GM18907 (cell line): ENCODE measurements at regions not wholly inside any gene's neighbourhood (a gene's known extent, or its start where the extent isn't known, plus 50 kb on each side); places are given as distances from the start of the nearest gene placed in this dataset.
A peak's percentile ranks its signal among the peaks of the same experiment; 100 is the strongest.

Experiments
- ATAC-seq: cut with Tn5 transposase; IDR thresholded peaks from one replicate; pipeline ENCODE4 v1.9.1; 2021; ENCODE audit warnings: mild to moderate bottlenecking, moderate library complexity; ENCODE audit not compliant: unreplicated experiment

DNA sequence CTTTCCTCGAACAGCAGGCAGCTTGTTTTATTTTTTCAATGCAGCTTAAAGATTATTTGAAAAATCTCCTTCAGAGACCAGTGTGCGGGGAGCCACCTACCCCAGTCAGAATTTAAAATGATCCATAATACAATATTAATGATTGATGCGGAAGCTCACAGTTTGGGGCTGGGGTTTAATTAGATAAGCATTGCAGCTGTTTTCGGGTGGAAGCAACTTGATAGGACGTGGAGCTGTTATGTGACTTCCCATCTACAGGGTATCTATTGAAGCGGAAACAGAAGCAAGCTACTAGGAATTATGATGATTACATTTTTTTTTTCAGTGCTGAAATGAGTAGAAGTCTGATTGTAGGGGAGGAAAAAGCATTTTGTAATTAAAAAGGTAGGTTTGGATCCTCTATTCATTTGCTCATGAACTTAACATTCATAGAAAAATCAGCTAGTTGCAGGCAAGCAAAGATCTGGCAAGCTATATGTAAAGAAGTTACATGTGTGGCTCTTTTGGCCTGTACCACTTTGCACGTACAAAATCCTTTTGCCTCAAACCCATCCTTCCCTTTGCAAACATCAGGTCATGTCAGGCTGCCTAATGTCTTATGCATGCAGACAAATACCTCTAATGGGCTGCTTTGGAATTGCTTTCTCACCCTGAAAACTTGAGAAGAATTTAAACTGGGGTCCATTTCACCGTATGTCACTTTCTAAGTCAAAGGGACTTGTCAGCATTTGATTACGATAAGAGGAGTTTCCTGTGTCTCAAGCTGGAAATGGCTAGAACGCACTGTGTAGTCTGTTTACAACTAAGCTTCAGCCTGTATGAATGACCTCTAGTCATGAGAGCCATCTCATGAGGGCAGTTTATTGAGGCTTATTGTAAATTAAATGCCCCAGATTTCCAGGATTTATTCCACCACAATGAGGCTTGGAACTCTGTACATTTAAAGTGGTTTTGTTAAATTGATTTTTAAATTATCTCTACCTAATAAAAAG is 267.1 kb upstream of the TMTC4 start:
- ATAC-seq, result no peak

DNA sequence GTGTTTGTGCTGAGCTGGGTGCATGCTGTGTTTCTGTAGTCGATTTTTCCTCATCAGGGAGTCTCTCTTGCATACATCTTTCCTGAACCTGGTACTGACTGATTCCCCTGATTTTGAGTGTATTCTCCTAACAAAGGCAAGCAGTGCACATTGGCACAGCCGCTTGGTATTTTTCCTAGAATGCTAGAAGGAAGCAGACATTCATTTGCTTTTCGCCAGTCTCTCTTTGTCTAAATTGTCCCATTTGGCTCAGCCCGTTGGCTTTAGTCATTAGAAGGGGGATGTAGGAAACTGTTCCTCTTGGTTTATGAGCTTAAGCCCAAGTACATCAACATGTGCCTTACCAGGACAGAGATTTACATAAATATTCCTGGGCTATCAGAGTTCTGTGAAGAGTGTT is 266.1 kb upstream of the TMTC4 start:
- no peak for ATAC-seq

DNA sequence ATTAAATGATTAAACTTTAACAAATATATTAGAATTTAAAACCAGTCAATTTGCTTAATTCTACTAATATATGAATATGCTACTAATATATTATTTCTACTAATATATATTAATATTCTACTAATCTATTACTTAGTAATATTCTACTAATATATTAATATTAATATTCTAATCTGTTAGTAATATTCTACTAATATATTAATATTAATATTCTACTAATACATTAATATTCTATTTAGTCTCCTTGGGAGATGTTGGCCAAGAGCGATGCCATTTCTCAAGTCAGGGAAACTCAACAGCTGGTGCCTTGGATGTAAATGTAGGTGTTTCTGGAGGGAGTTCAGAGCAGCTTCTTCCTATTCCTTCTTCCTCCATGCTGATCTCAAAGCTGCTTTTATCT is 259.2 kb upstream of the TMTC4 start:
- ATAC-seq, result no peak

DNA sequence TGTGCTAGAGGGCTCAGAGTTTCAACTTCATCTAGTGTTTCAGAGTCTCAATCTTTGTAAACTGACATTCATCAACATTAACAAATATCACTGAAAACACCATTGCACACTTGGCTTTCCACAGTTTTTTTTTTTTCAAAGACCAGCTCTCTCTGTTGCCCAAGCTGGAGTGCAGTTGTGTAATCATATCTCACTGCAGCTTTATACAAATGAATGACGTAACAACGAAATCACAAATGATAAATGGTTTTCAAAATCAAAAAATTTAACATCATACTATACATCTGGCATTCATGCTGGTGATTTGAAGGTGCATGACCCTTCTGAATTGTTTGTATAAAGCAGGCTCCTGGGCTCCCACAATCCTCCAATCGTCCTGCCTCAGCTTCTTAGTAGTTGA is 248.0 kb upstream of the TMTC4 start:
- ATAC-seq, result no peak

DNA sequence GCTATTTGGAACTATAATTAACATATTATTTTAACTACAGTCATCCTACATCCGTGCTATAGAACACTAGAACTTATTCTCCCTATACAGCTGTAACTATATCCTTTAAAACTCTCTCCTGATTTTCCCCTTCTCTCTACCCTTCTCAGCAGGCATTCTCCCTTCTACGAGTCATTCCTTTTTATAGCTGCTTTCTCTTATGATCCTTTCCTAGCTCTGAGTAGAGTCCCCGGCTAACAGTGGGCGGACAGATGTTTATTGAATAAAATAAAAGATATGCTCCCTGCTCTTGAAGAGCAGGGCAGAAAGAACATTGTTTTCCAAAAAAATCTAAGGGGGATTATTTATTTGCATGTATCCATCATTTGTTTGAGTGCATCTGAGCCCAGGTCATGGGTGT is 246.5 kb upstream of the TMTC4 start:
- no peak for ATAC-seq

DNA sequence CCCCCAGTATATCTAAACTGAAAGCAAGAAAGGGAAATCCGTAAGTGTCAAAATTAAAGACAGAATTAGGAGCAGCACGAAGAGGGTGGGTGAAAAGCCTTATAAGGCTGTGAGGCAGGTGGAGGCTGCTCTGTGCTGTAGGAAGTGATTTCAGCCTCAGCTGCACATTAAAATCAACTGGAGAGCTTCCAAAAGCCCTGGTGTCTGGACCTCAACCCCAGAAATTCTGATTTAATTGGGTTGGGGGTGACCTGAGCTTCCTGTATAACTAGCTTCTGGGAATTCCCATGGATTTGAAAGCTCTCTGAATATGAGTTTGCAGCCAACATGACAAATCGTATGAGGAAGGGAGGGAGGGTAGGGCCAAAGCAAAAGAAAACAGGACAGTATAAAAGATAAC is 242.4 kb upstream of the TMTC4 start:
- no peak for ATAC-seq

DNA sequence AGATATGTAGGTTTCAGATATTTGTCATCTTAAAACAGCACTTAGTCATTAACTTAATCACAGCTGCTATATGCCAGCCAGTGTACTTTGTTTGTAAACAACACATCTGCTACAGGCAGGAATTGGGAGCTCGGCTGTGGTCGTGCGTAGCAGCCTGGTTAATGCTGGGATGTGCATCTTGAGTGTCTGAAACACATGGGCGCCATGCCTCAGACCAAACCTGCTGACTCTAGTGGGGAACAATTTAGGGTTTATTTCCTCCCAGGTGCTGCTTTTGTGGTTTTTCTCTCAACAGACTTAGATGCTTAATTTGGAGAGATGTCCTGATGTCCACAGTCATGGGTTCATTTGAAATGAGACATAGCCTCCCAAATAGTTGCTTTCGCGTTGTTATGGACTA is 238.5 kb upstream of the TMTC4 start:
- no peak for ATAC-seq

DNA sequence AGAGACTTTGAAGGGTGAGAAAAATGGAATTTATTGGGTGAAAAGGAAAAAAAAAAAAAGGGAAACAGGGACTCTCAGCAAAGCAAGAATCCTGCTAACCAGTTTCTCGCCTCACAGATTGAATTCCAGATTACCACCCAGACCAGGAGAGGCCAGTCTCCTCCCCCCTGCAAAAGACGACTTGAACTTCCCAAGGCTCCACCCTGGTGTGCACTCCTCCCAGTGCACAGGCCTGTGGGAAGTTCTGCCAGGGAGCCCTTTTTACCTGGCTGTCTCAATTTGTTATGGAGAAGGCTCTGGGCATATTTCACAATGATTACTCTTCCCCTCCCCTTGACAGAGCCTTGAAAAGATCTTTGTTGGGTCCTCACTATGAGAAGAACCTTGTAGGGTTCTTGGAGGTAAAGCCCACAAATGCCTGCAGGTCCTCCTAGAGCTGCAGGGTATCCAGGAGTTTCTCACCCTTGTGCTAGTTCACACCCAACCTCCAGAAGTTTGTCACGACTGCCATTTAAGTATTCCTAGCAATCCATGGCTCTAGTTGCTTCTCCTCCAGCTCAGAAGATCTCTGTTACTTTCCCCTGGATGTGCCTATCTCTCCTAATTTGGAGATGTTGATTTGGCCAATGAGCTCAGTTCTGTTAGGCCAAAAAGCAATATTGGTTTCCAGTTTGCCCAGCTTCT is 229.8 kb upstream of the TMTC4 start:
- no peak for ATAC-seq

DNA sequence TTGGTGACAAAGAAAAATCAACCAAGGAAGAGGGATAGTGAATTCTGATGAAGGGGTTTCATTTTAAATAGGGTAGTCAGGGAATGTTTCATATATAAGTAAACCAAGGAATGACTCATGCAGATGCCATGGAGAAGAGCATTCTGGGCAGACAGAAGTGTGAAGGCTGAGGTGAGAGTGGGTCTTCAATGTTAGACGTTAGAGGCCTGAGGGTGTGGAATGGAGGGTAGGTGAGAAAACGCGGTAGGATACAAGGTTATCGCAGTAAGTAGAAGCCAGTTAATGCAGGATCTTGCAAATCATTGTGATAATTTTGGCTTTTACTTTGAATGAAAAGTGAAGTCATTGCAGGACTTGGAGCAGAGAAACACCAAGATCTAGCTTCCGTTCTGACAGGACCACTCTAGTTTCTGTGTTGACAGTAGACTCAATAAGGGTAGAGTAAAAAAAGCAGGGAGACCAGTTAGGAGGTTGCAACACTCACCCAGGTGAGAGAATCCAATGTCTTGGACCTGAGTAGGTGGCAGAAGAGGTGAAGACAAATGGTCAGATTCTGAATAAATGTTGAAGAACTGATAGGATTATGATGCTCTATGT is 225.2 kb upstream of the TMTC4 start:
- ATAC-seq, result no peak

DNA sequence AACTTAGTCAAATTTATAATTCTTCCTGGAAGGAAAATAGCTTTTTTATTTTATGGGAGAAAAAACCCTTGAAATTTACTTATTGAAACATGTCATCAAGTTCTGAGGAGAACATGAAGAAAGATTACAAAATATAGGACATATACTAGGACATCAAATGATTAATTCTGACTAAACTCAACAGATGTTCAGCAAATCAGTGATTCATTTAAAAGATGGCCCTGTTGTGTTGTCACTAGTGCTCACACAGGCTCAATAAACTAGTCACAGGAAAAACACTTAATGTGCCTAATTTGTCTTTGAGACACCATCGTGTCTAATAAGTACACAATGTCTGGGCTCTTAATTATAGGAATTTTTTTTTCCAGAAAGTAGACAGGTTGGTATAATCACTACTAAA is 223.8 kb upstream of the TMTC4 start:
- no peak for ATAC-seq

DNA sequence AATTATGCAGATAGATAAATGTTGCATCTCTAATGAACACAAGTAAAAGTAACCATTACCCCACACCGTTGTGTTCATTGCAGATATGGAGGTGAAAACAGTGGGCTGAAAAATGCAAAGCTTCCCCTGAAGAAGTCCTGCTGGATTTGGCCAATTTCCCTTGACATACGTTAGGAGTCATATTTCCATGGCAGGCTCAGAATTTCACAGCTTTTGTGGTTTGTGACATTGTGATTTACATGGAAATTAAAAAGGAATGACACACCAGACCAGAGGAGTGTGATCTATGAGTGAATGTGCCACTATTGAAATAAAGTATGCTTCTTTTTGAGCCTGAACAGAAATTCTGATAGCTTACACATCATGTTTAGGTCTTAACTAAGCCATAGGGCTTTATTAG is 221.1 kb upstream of the TMTC4 start:
- no peak for ATAC-seq

DNA sequence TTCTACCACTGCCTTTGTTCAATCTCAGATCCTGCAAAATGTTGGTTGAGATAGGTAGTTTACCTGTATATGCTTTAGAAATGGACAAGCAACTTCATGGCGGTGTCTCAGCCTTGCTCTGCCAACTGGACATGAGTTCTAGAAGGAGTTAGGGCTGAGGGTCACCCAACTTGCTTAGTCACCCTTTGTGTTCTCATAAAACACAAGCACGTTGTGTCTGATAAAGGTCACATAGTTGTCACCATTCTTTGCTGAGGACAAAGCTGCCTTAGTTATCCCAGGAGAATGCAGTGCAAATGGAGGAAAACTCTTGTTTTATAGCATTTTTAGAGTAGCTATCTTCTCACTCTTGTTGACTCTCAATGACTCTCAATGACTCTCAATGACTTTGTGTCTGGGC is 218.4 kb upstream of the TMTC4 start:
- no peak for ATAC-seq

DNA sequence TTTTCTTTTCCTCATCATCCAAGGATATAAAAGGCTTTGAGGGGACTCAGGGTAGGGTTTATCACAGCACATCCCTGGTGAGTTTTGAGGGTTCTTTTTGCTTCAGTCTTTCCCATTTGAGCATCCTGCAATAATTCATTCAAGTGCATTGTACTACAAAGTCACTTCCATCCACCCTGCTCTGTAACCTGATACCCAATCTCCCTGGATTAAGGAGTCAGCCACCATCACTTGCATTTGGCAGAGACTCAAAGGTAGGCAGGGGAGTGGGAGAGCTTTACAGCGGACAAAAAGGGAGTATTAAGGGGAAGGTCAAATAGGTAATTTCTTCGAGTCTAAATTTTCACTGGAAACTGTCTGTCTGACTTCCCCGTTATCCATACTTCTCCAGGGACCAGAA is 216.1 kb upstream of the TMTC4 start:
- ATAC-seq, result no peak

DNA sequence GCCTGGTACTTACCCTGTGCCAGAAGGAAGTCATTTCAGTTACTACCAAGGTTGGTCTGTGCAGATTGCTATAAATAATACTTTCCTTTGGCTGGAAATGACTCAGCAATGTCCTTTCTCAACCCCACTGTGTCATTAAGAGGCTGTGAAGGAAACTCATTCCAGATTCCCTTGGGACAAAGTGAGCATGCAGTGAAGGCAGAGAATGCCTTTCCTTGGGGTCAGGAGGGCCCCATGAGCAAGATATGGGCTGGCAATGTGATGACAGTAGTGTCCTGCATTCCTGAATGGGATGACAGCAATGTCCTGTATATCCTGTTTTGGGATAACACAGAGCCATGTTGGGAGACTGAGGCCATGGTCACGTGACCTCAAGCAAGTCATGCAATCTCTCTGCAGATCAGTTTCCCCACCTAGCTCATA is 213.1 kb upstream of the TMTC4 start:
- ATAC-seq, result no peak

DNA sequence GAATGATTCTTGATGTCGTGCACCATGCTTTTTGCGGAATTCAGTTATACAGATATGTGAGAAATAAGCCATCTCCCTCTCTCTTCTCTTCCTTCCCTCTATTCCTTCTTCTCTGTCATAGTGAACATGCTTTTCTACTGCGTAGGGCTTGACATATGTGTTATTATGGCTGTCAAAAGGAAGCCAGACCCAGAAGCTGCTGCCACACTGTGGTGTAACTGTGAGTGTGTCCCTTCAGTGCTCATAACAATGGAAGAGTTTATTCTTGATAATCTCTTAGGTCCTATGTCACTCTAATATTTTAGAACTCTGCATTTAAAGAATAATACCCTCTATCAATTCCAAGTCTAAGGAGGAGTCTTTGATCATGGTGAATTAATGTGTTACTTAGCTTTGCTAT is 208.9 kb upstream of the TMTC4 start:
- no peak for ATAC-seq

DNA sequence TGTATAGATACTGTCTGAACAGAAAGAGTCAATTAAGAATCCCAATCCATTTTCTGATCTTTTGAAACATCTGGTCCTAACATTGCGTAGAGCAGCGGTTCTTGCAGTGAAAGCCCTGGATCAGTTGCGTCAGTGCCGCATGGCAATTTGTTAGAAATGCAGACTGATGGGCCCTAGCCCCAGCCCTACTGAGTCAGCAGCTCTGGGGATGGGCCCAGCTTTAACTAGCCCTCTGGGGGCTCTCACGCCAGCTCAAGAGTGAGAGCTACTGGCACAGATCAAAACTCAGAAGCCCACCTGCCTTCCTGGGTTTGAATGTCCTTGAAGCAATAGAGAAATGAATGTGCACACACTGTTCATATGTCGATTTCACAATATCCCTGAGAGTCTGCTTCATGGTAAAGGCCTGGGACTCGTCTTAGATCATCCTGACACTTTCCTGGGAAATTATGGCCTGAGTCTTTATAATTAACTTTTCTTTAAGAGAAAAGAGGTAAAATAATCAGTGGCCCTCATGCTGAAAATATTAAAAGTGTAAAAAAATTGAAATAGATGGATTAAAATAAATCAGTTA is 206.8 kb upstream of the TMTC4 start:
- ATAC-seq, result no peak

DNA sequence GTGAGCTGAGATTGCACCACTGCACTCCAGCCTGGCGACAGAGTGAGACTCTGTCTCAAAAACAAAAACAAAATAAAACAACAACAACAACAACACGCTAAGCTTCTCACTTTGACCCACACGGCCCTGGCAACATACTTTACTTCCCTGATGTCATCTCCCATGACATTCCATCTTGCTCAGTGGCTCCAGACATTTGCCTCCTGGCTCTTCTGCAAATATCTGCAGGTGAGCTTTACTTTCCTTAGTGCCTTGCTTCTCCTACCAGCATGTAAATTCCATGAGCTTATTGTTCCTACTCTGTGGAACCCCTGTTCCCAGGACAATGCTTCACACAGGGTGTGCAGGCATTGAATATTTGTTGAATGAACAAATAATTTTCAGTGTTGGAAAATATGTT is 205.6 kb upstream of the TMTC4 start:
- ATAC-seq, result no peak

DNA sequence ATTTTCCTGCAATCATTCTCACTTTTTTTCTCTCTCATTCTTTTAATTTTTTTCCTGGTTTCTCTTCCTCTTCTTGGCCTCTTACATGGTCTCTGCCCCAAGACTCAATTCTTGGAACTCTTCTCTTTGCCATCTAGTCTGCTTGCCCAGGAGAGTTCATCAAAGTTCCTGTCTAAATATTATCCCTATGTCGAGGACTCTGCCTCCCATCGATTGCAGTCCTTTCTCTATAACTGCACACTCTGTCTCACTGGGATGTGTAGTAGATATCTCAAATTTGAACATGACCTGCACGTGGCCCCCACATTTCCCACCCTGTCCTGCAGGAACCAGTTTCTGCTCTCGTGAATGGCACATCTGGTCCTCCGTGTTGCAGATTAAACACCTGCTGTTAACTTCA is 204.7 kb upstream of the TMTC4 start:
- ATAC-seq, result no peak

DNA sequence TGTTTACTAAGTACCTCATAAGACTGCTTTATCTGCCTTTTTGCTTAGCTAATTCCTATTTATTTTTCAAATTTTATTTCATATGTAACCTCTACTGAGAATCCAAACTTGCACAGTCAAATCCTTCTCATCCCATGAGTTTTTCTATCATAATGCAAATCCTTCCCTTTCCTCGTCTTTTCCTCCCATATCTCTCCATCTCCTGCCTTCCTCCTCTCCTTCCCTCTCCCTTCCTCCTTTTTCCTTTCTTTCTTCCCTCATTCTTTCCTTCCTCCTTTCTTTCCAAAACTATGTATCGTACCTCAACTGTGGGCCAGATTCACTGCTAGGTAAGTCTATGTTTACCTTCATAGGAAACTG is 201.4 kb upstream of the TMTC4 start:
- no peak for ATAC-seq

DNA sequence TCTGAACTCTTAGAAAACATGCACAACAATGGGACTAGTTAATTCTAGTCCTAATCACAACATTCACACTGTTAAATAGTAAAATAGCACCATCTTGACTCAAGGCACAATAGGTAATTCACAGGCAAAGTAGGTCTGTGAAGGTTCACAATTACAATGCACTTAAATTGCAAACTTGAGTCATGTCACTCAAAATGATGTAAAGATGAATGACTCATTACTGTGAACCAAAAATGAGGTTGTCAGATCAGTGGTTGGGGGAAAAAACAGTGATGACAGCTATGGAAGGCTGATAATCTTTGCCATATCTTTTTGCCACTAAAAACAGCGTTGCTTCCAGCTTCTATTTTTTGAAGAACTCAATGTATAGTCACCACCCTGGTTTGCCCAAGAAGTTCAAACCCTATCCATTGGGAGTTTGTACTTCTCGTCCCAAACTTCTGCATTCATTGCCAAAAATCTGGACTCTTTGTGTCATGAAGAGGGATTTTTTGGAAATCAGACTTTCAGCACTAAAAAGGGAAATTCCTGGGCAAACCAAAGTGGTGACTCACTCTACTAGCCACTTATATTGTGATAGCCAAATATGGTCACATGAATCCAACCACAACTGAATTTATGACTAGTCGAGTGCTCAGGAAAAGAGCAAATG is 200.9 kb upstream of the TMTC4 start:
- ATAC-seq, result peak; percentile 84

DNA sequence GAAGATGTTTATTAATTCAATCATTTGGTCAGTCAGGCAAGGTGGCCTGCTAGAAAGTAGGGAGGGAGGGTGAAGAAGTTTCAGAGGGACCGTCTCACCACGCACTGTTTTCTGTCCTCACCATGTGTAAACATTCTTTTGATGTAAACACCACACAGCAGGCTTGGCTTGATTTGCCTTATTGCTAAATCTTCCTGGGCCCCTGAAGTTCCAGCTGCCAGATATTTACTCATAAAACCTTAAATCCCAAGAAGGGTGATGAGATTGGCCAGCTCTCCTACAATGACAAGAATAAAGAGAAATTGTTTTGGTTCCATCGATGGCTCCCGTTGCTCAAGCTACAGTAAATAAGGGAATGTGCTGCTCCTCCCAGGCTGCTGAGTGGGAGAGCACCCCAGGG is 198.2 kb upstream of the TMTC4 start:
- no peak for ATAC-seq
